Endothelial cell of umbilical vein (primary cell): ENCODE measurements at regions not wholly inside any gene's neighbourhood (a gene's known extent, or its start where the extent isn't known, plus 50 kb on each side); places are given as distances from the start of the nearest gene placed in this dataset.

Source experiments
- BruUV-seq: library from RNA; stranded (reverse); fragments of 400-500 nt; replicated peaks from 2 replicates; lab custom pipeline; 2021; lab: Mats Ljungman, UMichigan
- CTCF ChIA-PET: fragments of 300-600, 350-600 bp; sonication (Branson Sonifier 250); formaldehyde crosslinking; loops from one replicate; lab custom pipeline; 2021; ENCODE audit warnings: antibody characterized with exemption, inconsistent platforms; lab: Charles Lee
- POLR2A ChIA-PET: fragments of 300-600, 350-600 bp; sonication (Branson Sonifier 250); formaldehyde crosslinking; loops from one replicate; lab custom pipeline; 2021; ENCODE audit warnings: antibody characterized with exemption, inconsistent platforms; lab: Charles Lee
- DNase-seq: peaks from one replicate; pipeline ENCODE4 v3.0.0-alpha.2; 2011; ENCODE audit warnings: low read depth, low spot score
- FAIRE-seq: peaks from 2 replicates; lab custom pipeline; 2011; peaks lifted over from hg19 to GRCh38; lab: Jason Lieb, UNC
- H2AFZ ChIP-seq: 2 replicates; pipeline ENCODE4 v1.6.0; 2012; ENCODE audit warnings: low read depth, low read length, control low read depth, inconsistent platforms
- H3K27ac ChIP-seq: 2 replicates; pipeline ENCODE4 v1.5.1; 2011; ENCODE audit warnings: low read depth, mild to moderate bottlenecking, control low read depth, low read length, moderate library complexity; ENCODE audit not compliant: insufficient read depth
- H3K27me3 ChIP-seq, 2 experiments: 2 replicates each; pipeline versions ENCODE4 v1.6.0 to v1.6.1; 2011; ENCODE audit warnings: low read length in 2 of 2, mixed read lengths in 1 of 2; ENCODE audit not compliant: control insufficient read depth in 2 of 2, insufficient read depth in 2 of 2
- H3K36me3 ChIP-seq, 2 experiments: 2 replicates in 1 of 2; 3 replicates in 1 of 2; pipeline ENCODE4 v1.5.1; 2011; ENCODE audit warnings: low read length in 2 of 2, mild to moderate bottlenecking in 1 of 2, moderate library complexity in 1 of 2; ENCODE audit not compliant: control insufficient read depth in 2 of 2, insufficient read depth in 2 of 2; ENCODE audit errors: extremely low read depth in 1 of 2
- H3K4me1 ChIP-seq: 3 replicates; pipeline ENCODE4 v1.5.1; 2011; ENCODE audit warnings: mild to moderate bottlenecking, low read length; ENCODE audit not compliant: control insufficient read depth, insufficient read depth; ENCODE audit errors: extremely low read depth
- H3K4me2 ChIP-seq: 2 replicates; pipeline ENCODE4 v1.6.1; 2011; ENCODE audit warnings: low read length, control low read depth, mixed read lengths; ENCODE audit not compliant: insufficient read depth
- H3K4me3 ChIP-seq, 3 experiments: fragments of 200-600 bp in 1 of 3; sonication (generic), shearing (Covaris generic) in 1 of 3; replicated peaks in 1 of 3; 2 replicates each; pipeline ENCODE4 v1.5.1; 2011 to 2016; ENCODE audit warnings: control low read depth in 3 of 3, low read length in 3 of 3, mild to moderate bottlenecking in 2 of 3, inconsistent platforms in 1 of 3, low read depth in 1 of 3, moderate library complexity in 1 of 3; ENCODE audit not compliant: insufficient read depth in 1 of 3
- H3K79me2 ChIP-seq: 2 replicates; pipeline ENCODE4 v1.6.0; 2012; ENCODE audit warnings: low read length, inconsistent platforms; ENCODE audit not compliant: control insufficient read depth, insufficient read depth
- H3K9ac ChIP-seq: replicated peaks from 2 replicates; pipeline ENCODE3; 2011; ENCODE audit warnings: low read length, control low read depth; ENCODE audit not compliant: insufficient read depth; ENCODE audit errors: extremely low read depth
- H3K9me1 ChIP-seq: replicated peaks from 3 replicates; pipeline ENCODE4 v1.6.0; 2011; ENCODE audit warnings: mild to moderate bottlenecking, low read length; ENCODE audit not compliant: control insufficient read depth, insufficient read depth; ENCODE audit errors: extremely low read depth
- H3K9me3 ChIP-seq: replicated peaks from 2 replicates; pipeline ENCODE4 v1.5.1; 2012; ENCODE audit warnings: low read length, inconsistent platforms; ENCODE audit not compliant: control insufficient read depth, insufficient read depth
- H4K20me1 ChIP-seq: replicated peaks from 2 replicates; pipeline ENCODE3; 2011; ENCODE audit warnings: mild to moderate bottlenecking, low read length; ENCODE audit not compliant: control insufficient read depth, insufficient read depth; ENCODE audit errors: extremely low read depth
- EZH2 ChIP-seq: IDR thresholded peaks from 2 replicates; pipeline ENCODE4 v1.6.1; 2012; ENCODE audit warnings: borderline replicate concordance, low read depth, mild to moderate bottlenecking, moderate library complexity, low read length, inconsistent platforms; ENCODE audit not compliant: severe bottlenecking
- FOS ChIP-seq: IDR thresholded peaks from 2 replicates; pipeline ENCODE4 v1.6.1; 2011; ENCODE audit warnings: mild to moderate bottlenecking, low read length, moderate library complexity, borderline replicate concordance; ENCODE audit not compliant: insufficient read depth
- JUN ChIP-seq: IDR thresholded peaks from 2 replicates; pipeline ENCODE4 v1.6.1; 2011; ENCODE audit warnings: borderline replicate concordance, low read depth; ENCODE audit not compliant: insufficient read length, insufficient read depth
- MAX ChIP-seq: IDR thresholded peaks from 2 replicates; pipeline ENCODE4 v1.6.1; 2011; ENCODE audit not compliant: insufficient read depth, insufficient read length
- POLR2AphosphoS5 ChIP-seq: IDR thresholded peaks from 2 replicates; pipeline ENCODE4 v1.6.1; 2012; ENCODE audit warnings: low read depth, mild to moderate bottlenecking, control low read depth, low read length, moderate library complexity; ENCODE audit not compliant: insufficient read depth
- dilution Hi-C: fragments of 300-500 bp; cut with MboI; formaldehyde crosslinking; loops from one replicate; pipeline ENCODE4 v1.15.0; 2019; ENCODE audit warnings: low sequenced_read_pairs; ENCODE audit not compliant: extremely low pct_ligation_motif_present
- intact Hi-C: fragments of 100-400 bp; cut with micrococcal nuclease; formaldehyde crosslinking; loops from one replicate; pipeline ENCODE4 v1.10.0; 2022

GRCh38 chr2:145685383-145686050 is 1165.6 kb upstream of the ZEB2 start:
- Histone ChIP-seq H3K27ac (no peak overlapping the region), H3K9me3 (no peaks in the 10 kb centered on the region), H3K79me2 (no peaks in the 10 kb centered on the region), H3K4me3 (no peak overlapping the region), H2AFZ (no peak overlapping the region), H3K36me3 (no peaks in the 10 kb centered on the region), H3K27me3 (no peaks in the 10 kb centered on the region), H3K4me2 (no peak overlapping the region), H3K4me1 (no peaks in the 10 kb centered on the region), H3K9me1 (no peaks in the 10 kb centered on the region), H4K20me1 (no peaks in the 10 kb centered on the region), H3K9ac (no peak overlapping the region)
- no peak for FAIRE-seq
- CTCF ChIA-PET = interaction anchor here (1.1 kb wide), 1 partner anchor 17 kb away, joined by 3 read pairs; no protein-coding TSS in a partner anchor
- BruUV-seq = no TSS peak
- no peak for DNase-seq
- dilution Hi-C loops (no loop called here), intact Hi-C loops (no loop called here)
- POLR2A ChIA-PET = no interaction called here
- TF ChIP-seq MAX (no peak), JUN (no peak), FOS (peak; percentile 28), EZH2 (no peak), POLR2AphosphoS5 (no peak)

GRCh38 chr2:145682546-145683157 is 1162.7 kb upstream of the ZEB2 start:
- no peaks in the 10 kb centered on the region for H3K4me1 ChIP-seq
- DNase-seq (peak; percentile 6), FAIRE-seq (peak; percentile 40)
- H3K27me3 ChIP-seq = no peaks in the 10 kb centered on the region
- H4K20me1 ChIP-seq = no peaks in the 10 kb centered on the region
- intact Hi-C loops (no loop called here), dilution Hi-C loops (no loop called here)
- no peaks in the 10 kb centered on the region for H3K9me1 ChIP-seq
- no peak overlapping the region for H3K27ac ChIP-seq
- no peaks in the 10 kb centered on the region for H3K36me3 ChIP-seq
- peak overlapping the region; percentile 54 for H2AFZ ChIP-seq
- no peaks in the 10 kb centered on the region for H3K79me2 ChIP-seq
- BruUV-seq = no TSS peak
- H3K9ac ChIP-seq = no peak overlapping the region
- H3K9me3 ChIP-seq = no peaks in the 10 kb centered on the region
- no peak for TF ChIP-seq MAX
- peak; percentile 31 for TF ChIP-seq FOS
- H3K4me3 ChIP-seq = no peak overlapping the region
- POLR2A ChIA-PET = no interaction called here
- no peak overlapping the region for H3K4me2 ChIP-seq
- CTCF ChIA-PET = interaction anchor here (1.1 to 1.3 kb wide), 3 partner anchors 8 to 20 kb away, joined by 3 to 6 read pairs (median 4); no protein-coding TSS in a partner anchor
